Vagina (tissue), 2 donors: ENCODE measurements at regions not wholly inside any gene's neighbourhood (a gene's known extent, or its start where the extent isn't known, plus 50 kb on each side); places are given as distances from the start of the nearest gene placed in this dataset.

Experiments used
- DNase-seq, 2 donors: peaks; one replicate each; pipeline ENCODE4 v3.0.0-alpha.2; 2017; ENCODE audit errors: extremely low spot score in 2 of 2
- H3K27ac ChIP-seq: fragments of 200-600 bp; sonication (generic); one replicate; pipeline ENCODE4 v1.5.1; 2019
- H3K27me3 ChIP-seq: fragments of 200-600 bp; sonication (generic); one replicate; pipeline ENCODE4 v1.5.1; 2019
- H3K36me3 ChIP-seq, 2 donors: fragments of 200-600 bp; sonication (generic); one replicate each; pipeline ENCODE4 v1.5.1; 2017 to 2019
- H3K4me1 ChIP-seq: fragments of 200-600 bp; sonication (generic); one replicate; pipeline ENCODE4 v1.5.1; 2019
- H3K4me3 ChIP-seq, 2 donors: fragments of 200-600 bp; sonication (generic); 1 replicate in 1 of 2; 2 replicates in 1 of 2; pipeline ENCODE4 v1.5.1; 2016 to 2019
- H3K9me3 ChIP-seq: fragments of 200-600 bp; sonication (generic); one replicate; pipeline ENCODE4 v1.5.1; 2019
- POLR2A ChIP-seq, 2 donors: fragments of 450-650 bp; IDR thresholded peaks; one replicate each; pipeline ENCODE4 v1.6.1; 2017; ENCODE audit warnings: antibody characterized with exemption in 2 of 2, mild to moderate bottlenecking in 2 of 2, moderate library complexity in 2 of 2
- POLR2AphosphoS5 ChIP-seq, 2 donors: sonication (generic); formaldehyde crosslinking; IDR thresholded peaks; one replicate each; pipeline ENCODE4 v1.9.0; 2017; ENCODE audit warnings: antibody characterized with exemption in 2 of 2, mild to moderate bottlenecking in 2 of 2, low read depth in 1 of 2; ENCODE audit not compliant: insufficient read depth in 1 of 2
- intact Hi-C: fragments of 100-400 bp; cut with DNase I; formaldehyde crosslinking; loops from one replicate; pipeline ENCODE4 v1.15.1; 2023
- TF ChIP-seq, protein P1 (sequence below), 3 experiments: fragments of 450-650 bp in 2 of 3; fragments of 200-600 bp in 1 of 3; sonication (generic) in 1 of 3; IDR thresholded peaks; one replicate each; pipeline ENCODE4 v1.5.1; 2017 to 2019; ENCODE audit warnings: antibody characterized with exemption in 3 of 3, mild to moderate bottlenecking in 2 of 3, moderate library complexity in 2 of 3

- no peaks in the 10 kb centered on the region for H3K36me3 ChIP-seq
- TF ChIP-seq, protein P1, sequence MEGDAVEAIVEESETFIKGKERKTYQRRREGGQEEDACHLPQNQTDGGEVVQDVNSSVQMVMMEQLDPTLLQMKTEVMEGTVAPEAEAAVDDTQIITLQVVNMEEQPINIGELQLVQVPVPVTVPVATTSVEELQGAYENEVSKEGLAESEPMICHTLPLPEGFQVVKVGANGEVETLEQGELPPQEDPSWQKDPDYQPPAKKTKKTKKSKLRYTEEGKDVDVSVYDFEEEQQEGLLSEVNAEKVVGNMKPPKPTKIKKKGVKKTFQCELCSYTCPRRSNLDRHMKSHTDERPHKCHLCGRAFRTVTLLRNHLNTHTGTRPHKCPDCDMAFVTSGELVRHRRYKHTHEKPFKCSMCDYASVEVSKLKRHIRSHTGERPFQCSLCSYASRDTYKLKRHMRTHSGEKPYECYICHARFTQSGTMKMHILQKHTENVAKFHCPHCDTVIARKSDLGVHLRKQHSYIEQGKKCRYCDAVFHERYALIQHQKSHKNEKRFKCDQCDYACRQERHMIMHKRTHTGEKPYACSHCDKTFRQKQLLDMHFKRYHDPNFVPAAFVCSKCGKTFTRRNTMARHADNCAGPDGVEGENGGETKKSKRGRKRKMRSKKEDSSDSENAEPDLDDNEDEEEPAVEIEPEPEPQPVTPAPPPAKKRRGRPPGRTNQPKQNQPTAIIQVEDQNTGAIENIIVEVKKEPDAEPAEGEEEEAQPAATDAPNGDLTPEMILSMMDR (IDR thresholded peaks at IDR 0.05): no peak
- H3K27me3 ChIP-seq: no peaks in the 10 kb centered on the region
- no peak overlapping the region for H3K4me3 ChIP-seq
- intact Hi-C loops: no loop called here
- no peaks in the 10 kb centered on the region for H3K9me3 ChIP-seq
- H3K27ac ChIP-seq: no peak overlapping the region
- H3K4me1 ChIP-seq: peaks cover 9% of the 10 kb centered on the region
- no peak for DNase-seq
Measured at GRCh38 chr1:112060261-112060660, 70.8 kb upstream of the KCND3 start.

DNA sequence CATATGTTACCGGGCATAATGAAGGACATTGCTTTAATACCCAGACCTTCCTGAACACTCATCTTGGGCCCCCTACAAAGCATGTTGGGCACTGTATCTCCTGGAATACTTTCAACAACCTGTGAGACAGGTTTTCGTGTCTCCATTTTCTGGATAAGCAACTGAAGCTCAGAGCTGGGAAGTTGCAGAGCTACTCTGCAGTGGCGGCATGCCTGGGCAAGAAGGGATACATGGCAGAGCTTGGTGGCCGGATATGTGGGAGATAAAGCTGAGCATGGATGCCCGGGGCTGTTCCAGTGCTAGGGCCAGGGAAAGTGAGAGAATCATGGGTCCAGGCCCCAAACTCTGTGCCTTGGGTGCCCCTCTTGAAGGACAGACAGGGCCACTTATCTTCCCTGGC is 71.6 kb upstream of the KCND3 start:
- H3K36me3 ChIP-seq: no peaks in the 10 kb centered on the region
- peaks cover 9% of the 10 kb centered on the region for H3K4me1 ChIP-seq
- intact Hi-C loops: no loop called here
- no peak for DNase-seq
- H3K27me3 ChIP-seq: no peaks in the 10 kb centered on the region
- TF ChIP-seq, protein P1 (IDR thresholded peaks at IDR 0.05): no peak
- TF ChIP-seq POLR2A (IDR thresholded peaks at IDR 0.05) (no peak), POLR2AphosphoS5 (IDR thresholded peaks at IDR 0.05; ENCODE audit: insufficient read depth in 1 of 2, low read depth in 1 of 2) (no peak)
- no peak overlapping the region for H3K4me3 ChIP-seq
- H3K9me3 ChIP-seq: no peaks in the 10 kb centered on the region
- H3K27ac ChIP-seq: no peak overlapping the region

- Histone ChIP-seq H3K9me3 (no peaks in the 10 kb centered on the region), H3K36me3 (no peaks in the 10 kb centered on the region), H3K27me3 (no peaks in the 10 kb centered on the region), H3K4me3 (no peak overlapping the region), H3K27ac (no peak overlapping the region), H3K4me1 (peaks cover 9% of the 10 kb centered on the region)
- no peak for DNase-seq
- intact Hi-C loops: no loop called here
- no peak for TF ChIP-seq POLR2A (IDR thresholded peaks at IDR 0.05)
- TF ChIP-seq POLR2AphosphoS5 (IDR thresholded peaks at IDR 0.05; ENCODE audit: insufficient read depth in 1 of 2, low read depth in 1 of 2): no peak
- TF ChIP-seq, protein P1 (IDR thresholded peaks at IDR 0.05): no peak
Measured at GRCh38 chr1:112061901-112062320, 72.4 kb upstream of the KCND3 start.

GRCh38 chr1:112063781-112064728 is 74.6 kb upstream of the KCND3 start:
- no peak for DNase-seq
- intact Hi-C loops: no loop called here
- H3K4me1 ChIP-seq: peaks cover 9% of the 10 kb centered on the region
- TF ChIP-seq POLR2AphosphoS5 (IDR thresholded peaks at IDR 0.05; ENCODE audit: insufficient read depth in 1 of 2, low read depth in 1 of 2) (no peak), POLR2A (IDR thresholded peaks at IDR 0.05) (no peak)
- TF ChIP-seq, protein P1 (IDR thresholded peaks at IDR 0.05): no peak
- H3K36me3 ChIP-seq: no peaks in the 10 kb centered on the region
- H3K4me3 ChIP-seq: no peak overlapping the region
- no peaks in the 10 kb centered on the region for H3K27me3 ChIP-seq
- H3K9me3 ChIP-seq: no peaks in the 10 kb centered on the region
- no peak overlapping the region for H3K27ac ChIP-seq

DNA sequence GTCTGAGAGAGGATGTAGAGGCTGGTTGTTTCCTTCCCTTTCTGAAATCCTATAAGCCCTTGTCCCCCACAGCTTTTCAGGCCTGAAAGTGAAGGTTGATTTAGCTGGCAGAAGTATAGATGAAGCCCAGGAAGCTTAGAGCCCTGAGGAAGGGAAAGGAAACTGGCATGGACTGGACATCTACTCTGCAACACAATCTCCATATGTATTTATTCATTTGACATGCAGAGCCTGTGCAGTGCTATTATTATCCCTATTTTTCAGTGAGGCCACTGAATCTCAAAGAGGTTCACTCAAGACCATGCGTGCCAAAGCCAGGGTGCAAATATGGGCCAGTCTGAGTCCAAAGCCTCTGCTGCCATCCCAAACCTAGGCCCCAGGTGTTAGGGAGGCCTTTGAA is 78.5 kb upstream of the KCND3 start:
- H3K4me3 ChIP-seq: no peak overlapping the region
- intact Hi-C loops: no loop called here
- no peaks in the 10 kb centered on the region for H3K27me3 ChIP-seq
- H3K9me3 ChIP-seq: no peaks in the 10 kb centered on the region
- DNase-seq: no peak
- no peak for TF ChIP-seq POLR2A (IDR thresholded peaks at IDR 0.05)
- no peak for TF ChIP-seq POLR2AphosphoS5 (IDR thresholded peaks at IDR 0.05; ENCODE audit: insufficient read depth in 1 of 2, low read depth in 1 of 2)
- TF ChIP-seq, protein P1 (IDR thresholded peaks at IDR 0.05): no peak
- H3K4me1 ChIP-seq: no peaks in the 10 kb centered on the region
- H3K27ac ChIP-seq: no peak overlapping the region
- H3K36me3 ChIP-seq: no peaks in the 10 kb centered on the region
